DND-41 (cell line): ENCODE measurements at regions not wholly inside any gene's neighbourhood (a gene's known extent, or its start where the extent isn't known, plus 50 kb on each side); places are given as distances from the start of the nearest gene placed in this dataset.

ENCODE experiments used
- CTCF ChIP-seq: IDR thresholded peaks from 2 replicates; pipeline ENCODE4 v1.5.1; 2012; ENCODE audit warnings: borderline replicate concordance, low read length, moderate library complexity, mild to moderate bottlenecking; ENCODE audit not compliant: poor library complexity, severe bottlenecking; ENCODE audit errors: extremely low read depth
- EZH2 ChIP-seq: IDR thresholded peaks from 3 replicates; pipeline ENCODE4 v1.6.1; 2012; ENCODE audit warnings: borderline replicate concordance, low read depth, mild to moderate bottlenecking, moderate library complexity, low read length, inconsistent platforms; ENCODE audit not compliant: severe bottlenecking

GRCh38 chr7:114302858-114303257 is 111.8 kb upstream of the FOXP2 start:
- no peak for TF ChIP-seq CTCF
- no peak for TF ChIP-seq EZH2
